ENCODE measurements at regions not wholly inside any gene's neighbourhood (a gene's known extent, or its start where the extent isn't known, plus 50 kb on each side); places are given as distances from the start of the nearest gene placed in this dataset.
"Not testable (repeated sequence)": the region's sequence is repeated elsewhere in the genome, so short reads cannot be mapped to it uniquely, and the experiment has no call there.

GRCh38 chr3:110504401-110504800 lies 567.2 kb upstream of the NECTIN3 start:
- ChIA-PET CTCF (no interaction called here), POLR2A (no interaction called here)
- no peak for ATAC-seq
- H3K9me3 Mint-ChIP-seq (ENCODE audit: low read depth): no peaks in the 10 kb centered on the region
- no peak for DNase-seq
- no peaks in the 10 kb centered on the region for H3K27me3 Mint-ChIP-seq
- H3K4me3 Mint-ChIP-seq: no peak overlapping the region
- H3K36me3 Mint-ChIP-seq (ENCODE audit: low read depth): no peaks in the 10 kb centered on the region
- no peaks in the 10 kb centered on the region for H3K4me1 Mint-ChIP-seq
- intact Hi-C loops (cut with DNase I, micrococcal nuclease): no loop called here
- no peak overlapping the region for H3K27ac Mint-ChIP-seq

GRCh38 chr3:110504901-110505300 lies 566.7 kb upstream of the NECTIN3 start:
- intact Hi-C loops (cut with DNase I, micrococcal nuclease): no loop called here
- Mint-ChIP-seq H3K4me3 (no peak overlapping the region), H3K9me3 (ENCODE audit: low read depth) (no peaks in the 10 kb centered on the region), H3K36me3 (ENCODE audit: low read depth) (no peaks in the 10 kb centered on the region), H3K4me1 (no peaks in the 10 kb centered on the region), H3K27ac (no peak overlapping the region), H3K27me3 (no peaks in the 10 kb centered on the region)
- ATAC-seq (no peak), DNase-seq (no peak)
- CTCF ChIA-PET: interaction anchor here (0.7 kb wide), 1 partner anchor 384 kb away, joined by 4 read pairs; no protein-coding TSS in a partner anchor
- POLR2A ChIA-PET: no interaction called here

GRCh38 chr3:110506890-110507289 lies 564.7 kb upstream of the NECTIN3 start:
- ChIA-PET CTCF (no interaction called here), POLR2A (no interaction called here)
- no peaks in the 10 kb centered on the region for H3K4me1 Mint-ChIP-seq

GRCh38 chr3:110507570-110507969 lies 564.0 kb upstream of the NECTIN3 start:
- H3K9me3 Mint-ChIP-seq (ENCODE audit: low read depth); H3K27ac Mint-ChIP-seq; DNase-seq; H3K27me3 Mint-ChIP-seq; H3K4me3 Mint-ChIP-seq; H3K4me1 Mint-ChIP-seq; H3K36me3 Mint-ChIP-seq (ENCODE audit: low read depth); intact Hi-C loops (cut with DNase I, micrococcal nuclease); ATAC-seq; CTCF ChIA-PET: not testable (repeated sequence)
- POLR2A ChIA-PET: interaction anchor here (0.7 kb wide), 1 partner anchor 16 kb away, joined by 3 read pairs; no protein-coding TSS in a partner anchor

More at GRCh38 chr3:110506890-110507289, 564.7 kb upstream of the NECTIN3 start:
- Mint-ChIP-seq H3K4me3 (no peak overlapping the region), H3K9me3 (ENCODE audit: low read depth) (no peaks in the 10 kb centered on the region), H3K36me3 (ENCODE audit: low read depth) (no peaks in the 10 kb centered on the region), H3K27ac (no peak overlapping the region), H3K27me3 (no peaks in the 10 kb centered on the region)
- intact Hi-C loops (cut with DNase I, micrococcal nuclease): no loop called here
- no peak for DNase-seq
- ATAC-seq: no peak

- no peaks in the 10 kb centered on the region for H3K36me3 Mint-ChIP-seq (ENCODE audit: low read depth)
- ChIA-PET POLR2A (no interaction called here), CTCF (interaction anchor here (0.8 kb wide), 1 partner anchor 12 kb away, joined by 4 read pairs; no protein-coding TSS in a partner anchor)
- H3K4me1 Mint-ChIP-seq: no peaks in the 10 kb centered on the region
- intact Hi-C loops (cut with DNase I, micrococcal nuclease): no loop called here
- H3K27me3 Mint-ChIP-seq: peaks cover 11% of the 10 kb centered on the region
- H3K4me3 Mint-ChIP-seq: no peak overlapping the region
- ATAC-seq (no peak), DNase-seq (no peak)
- no peaks in the 10 kb centered on the region for H3K9me3 Mint-ChIP-seq (ENCODE audit: low read depth)
- H3K27ac Mint-ChIP-seq: no peak overlapping the region
Observed at GRCh38 chr3:110512961-110513360, 558.7 kb upstream of the NECTIN3 start.

DNA sequence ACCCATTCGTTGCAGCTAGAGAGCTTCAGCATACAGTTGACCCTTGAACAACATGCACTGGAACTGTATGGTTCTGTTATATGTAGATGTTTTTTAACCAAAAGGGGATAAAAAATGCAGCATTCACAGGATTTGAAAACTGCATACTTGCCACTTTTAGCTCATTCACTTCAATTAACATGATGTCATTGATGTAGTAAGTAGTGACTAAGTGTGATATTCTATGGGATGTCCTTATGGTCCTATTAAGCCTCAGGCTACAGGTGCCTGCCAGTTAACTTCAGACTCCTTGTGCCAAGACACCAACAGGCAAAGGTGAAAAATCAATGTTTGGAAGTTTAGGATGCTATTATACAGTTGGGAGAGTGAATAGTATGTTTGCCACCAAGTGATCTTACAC lies 553.6 kb upstream of the NECTIN3 start:
- H3K36me3 Mint-ChIP-seq (ENCODE audit: low read depth): no peaks in the 10 kb centered on the region
- no peaks in the 10 kb centered on the region for H3K4me1 Mint-ChIP-seq
- no peak for DNase-seq
- ChIA-PET CTCF (no interaction called here), POLR2A (no interaction called here)
- intact Hi-C loops (cut with DNase I, micrococcal nuclease): no loop called here
- H3K27me3 Mint-ChIP-seq: peaks cover 11% of the 10 kb centered on the region
- ATAC-seq: no peak
- H3K4me3 Mint-ChIP-seq: no peak overlapping the region
- H3K9me3 Mint-ChIP-seq (ENCODE audit: low read depth): no peaks in the 10 kb centered on the region
- no peak overlapping the region for H3K27ac Mint-ChIP-seq

- ChIA-PET CTCF (no interaction called here), POLR2A (no interaction called here)
- intact Hi-C loops (cut with DNase I, micrococcal nuclease): no loop called here
- Mint-ChIP-seq H3K27me3 (peaks cover 11% of the 10 kb centered on the region), H3K4me1 (no peaks in the 10 kb centered on the region), H3K4me3 (no peak overlapping the region), H3K36me3 (ENCODE audit: low read depth) (no peaks in the 10 kb centered on the region), H3K27ac (no peak overlapping the region), H3K9me3 (ENCODE audit: low read depth) (no peaks in the 10 kb centered on the region)
- DNase-seq (no peak), ATAC-seq (no peak)
Observed at GRCh38 chr3:110519071-110519470, 552.5 kb upstream of the NECTIN3 start.

DNA sequence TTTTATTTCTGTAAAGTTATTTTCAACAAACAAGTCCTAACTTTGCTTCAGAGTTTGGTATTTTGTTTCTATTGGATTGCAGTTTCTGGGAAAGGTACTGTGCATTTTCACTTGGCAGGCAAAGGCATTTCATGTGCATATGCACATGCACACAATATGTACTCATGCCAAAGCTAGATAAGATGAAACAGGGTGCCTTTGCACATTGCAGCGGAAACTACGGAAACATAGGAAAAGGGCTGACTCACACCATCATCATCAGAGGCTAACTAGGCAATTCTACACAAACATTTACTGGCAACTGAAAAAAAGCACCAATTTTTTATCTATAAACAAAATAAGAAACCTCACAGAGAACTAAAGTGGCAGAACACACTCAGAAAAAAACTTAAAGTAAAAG lies 550.6 kb upstream of the NECTIN3 start:
- Mint-ChIP-seq H3K4me1 (no peaks in the 10 kb centered on the region), H3K9me3 (ENCODE audit: low read depth) (no peaks in the 10 kb centered on the region), H3K4me3 (no peak overlapping the region), H3K27ac (no peak overlapping the region), H3K27me3 (peaks cover 7% of the 10 kb centered on the region), H3K36me3 (ENCODE audit: low read depth) (no peaks in the 10 kb centered on the region)
- ATAC-seq (no peak), DNase-seq (no peak)
- intact Hi-C loops (cut with DNase I, micrococcal nuclease): no loop called here
- ChIA-PET CTCF (no interaction called here), POLR2A (no interaction called here)

- intact Hi-C loops (cut with DNase I, micrococcal nuclease); H3K9me3 Mint-ChIP-seq (ENCODE audit: low read depth); DNase-seq; ATAC-seq; H3K27me3 Mint-ChIP-seq; H3K36me3 Mint-ChIP-seq (ENCODE audit: low read depth); H3K27ac Mint-ChIP-seq; H3K4me3 Mint-ChIP-seq; POLR2A ChIA-PET; H3K4me1 Mint-ChIP-seq: not testable (repeated sequence)
- CTCF ChIA-PET: interaction anchor here (1.5 kb wide), 1 partner anchor 13 kb away, joined by 4 read pairs; no protein-coding TSS in a partner anchor
Observed at GRCh38 chr3:110525558-110526064, 546.0 kb upstream of the NECTIN3 start.

DNA sequence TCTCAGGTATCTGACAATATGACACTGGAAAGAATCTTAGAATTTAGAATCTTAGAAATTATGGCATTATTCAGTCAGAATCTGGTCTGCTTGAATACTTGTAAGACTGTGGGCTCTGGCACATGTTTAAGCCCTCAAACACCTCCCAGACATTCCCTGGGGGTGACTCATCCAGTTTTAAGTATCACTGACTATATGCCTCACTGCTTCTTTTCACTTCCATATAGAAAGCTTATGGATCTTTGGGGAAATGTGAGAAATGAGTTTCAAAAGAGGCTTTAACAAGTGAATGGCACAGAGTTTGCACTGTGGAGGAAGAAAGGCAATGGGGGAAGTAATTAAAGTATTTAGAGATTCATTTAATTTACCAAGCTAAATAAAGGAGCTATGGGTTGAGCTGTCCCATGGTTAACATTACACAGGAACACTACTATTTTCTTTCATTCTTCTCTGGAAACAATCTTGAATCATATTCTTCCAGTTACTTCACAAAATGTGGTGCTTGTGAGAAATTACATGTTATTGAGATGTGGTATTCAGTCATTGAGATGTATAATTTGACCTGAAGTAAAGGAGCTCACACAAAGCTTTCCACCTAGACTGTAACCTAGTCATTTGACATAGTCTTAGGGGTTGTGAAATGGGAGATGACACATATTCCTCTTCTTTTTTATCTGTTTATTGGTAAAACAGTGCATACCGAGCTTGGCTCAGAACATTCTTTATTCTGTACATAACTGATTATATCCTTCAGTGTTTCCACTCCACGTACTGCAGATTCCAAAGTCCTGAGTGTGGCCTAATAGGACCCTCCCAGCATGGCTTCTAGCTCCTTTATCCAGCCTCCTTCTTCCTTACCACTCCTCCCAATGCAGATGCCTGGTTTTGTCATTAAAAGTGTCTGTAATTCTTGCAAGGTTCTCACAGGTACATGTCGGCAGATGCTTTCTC lies 544.6 kb upstream of the NECTIN3 start:
- H3K9me3 Mint-ChIP-seq (ENCODE audit: low read depth): no peaks in the 10 kb centered on the region
- H3K4me3 Mint-ChIP-seq: no peak overlapping the region
- H3K27ac Mint-ChIP-seq: no peak overlapping the region
- ChIA-PET CTCF (interaction anchor here (1.1 kb wide), 1 partner anchor 9 kb away, joined by 3 read pairs; no protein-coding TSS in a partner anchor), POLR2A (no interaction called here)
- no peaks in the 10 kb centered on the region for H3K4me1 Mint-ChIP-seq
- intact Hi-C loops (cut with DNase I, micrococcal nuclease): no loop called here
- H3K27me3 Mint-ChIP-seq: peaks cover 2% of the 10 kb centered on the region
- DNase-seq (no peak), ATAC-seq (no peak)
- no peaks in the 10 kb centered on the region for H3K36me3 Mint-ChIP-seq (ENCODE audit: low read depth)

DNA sequence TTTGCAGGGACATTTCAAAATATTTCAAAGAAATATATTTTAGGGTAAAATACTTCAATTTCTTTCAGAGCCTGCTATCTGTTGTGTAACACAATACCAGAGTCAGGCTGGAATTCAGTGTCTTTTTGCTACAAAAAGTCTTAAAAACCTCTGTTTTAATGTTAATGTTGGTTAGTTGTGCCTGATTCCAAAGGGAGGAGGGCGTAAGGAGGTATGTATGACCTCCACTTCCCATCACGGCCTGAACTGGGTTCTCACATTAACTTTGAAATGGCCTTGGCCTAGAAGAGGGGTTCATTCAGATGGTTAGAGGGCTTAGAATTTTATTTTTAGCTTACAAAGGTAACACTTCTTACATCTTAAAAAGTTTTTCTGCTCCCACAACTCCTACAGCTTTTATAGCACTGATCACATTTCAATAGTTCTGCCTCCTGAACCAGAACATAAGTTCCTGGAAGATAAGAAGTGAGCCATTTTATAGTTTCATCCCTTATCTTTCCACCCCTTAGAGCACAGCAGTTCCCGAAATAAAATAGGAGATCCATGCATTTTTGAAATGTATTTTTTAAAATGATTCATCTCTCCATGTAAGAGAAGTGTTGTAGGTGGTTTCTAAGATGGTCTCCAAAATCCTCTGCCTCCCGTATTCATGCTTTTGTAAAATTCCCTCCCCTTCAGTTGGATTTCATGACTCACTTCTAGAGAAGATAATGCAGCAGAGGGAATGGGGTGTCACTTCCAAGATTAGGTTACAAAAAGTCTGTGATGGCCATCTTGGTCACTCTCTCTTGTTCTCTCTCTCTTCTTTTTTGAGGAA lies 543.1 kb upstream of the NECTIN3 start:
- Mint-ChIP-seq H3K4me3 (no peak overlapping the region), H3K27me3 (peaks cover 3% of the 10 kb centered on the region), H3K36me3 (ENCODE audit: low read depth) (no peaks in the 10 kb centered on the region), H3K27ac (no peak overlapping the region), H3K4me1 (no peaks in the 10 kb centered on the region), H3K9me3 (ENCODE audit: low read depth) (no peaks in the 10 kb centered on the region)
- ChIA-PET CTCF (interaction anchor here (0.7 kb wide), 1 partner anchor 203 kb away, joined by 3 read pairs; no protein-coding TSS in a partner anchor), POLR2A (no interaction called here)
- ATAC-seq (no peak), DNase-seq (no peak)
- intact Hi-C loops (cut with DNase I, micrococcal nuclease): no loop called here
